T-helper 1 cell (primary cell): ENCODE measurements at regions not wholly inside any gene's neighbourhood (a gene's known extent, or its start where the extent isn't known, plus 50 kb on each side); places are given as distances from the start of the nearest gene placed in this dataset.
"Not testable (repeated sequence)": the region's sequence is repeated elsewhere in the genome, so short reads cannot be mapped to it uniquely, and the experiment has no call there.

ENCODE experiments used
- DNase-seq, 5 donors: peaks; one replicate each; pipeline ENCODE4 v3.0.0-alpha.2; 2012 to 2020

DNA sequence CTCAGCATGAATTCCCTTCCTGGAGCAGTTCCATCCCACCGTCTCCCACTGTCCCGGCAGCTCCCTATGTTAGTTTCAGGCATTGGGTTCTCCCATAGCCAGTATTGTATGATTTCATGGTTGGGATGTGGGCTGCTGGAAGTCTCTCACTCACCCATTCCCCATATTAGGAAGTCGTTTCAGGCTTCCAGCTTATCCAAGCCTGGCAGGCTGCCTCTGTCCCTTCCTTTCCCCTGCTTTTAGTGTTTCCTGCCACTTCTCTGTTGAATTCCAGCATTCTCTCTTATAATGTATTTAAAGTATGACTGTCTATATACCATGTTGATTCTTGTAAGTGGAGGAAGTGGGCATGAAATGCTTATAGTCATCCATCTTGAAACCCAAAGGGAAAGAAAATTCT is 309.7 kb upstream of the RBMS3 start:
- DNase-seq = no peak

DNA sequence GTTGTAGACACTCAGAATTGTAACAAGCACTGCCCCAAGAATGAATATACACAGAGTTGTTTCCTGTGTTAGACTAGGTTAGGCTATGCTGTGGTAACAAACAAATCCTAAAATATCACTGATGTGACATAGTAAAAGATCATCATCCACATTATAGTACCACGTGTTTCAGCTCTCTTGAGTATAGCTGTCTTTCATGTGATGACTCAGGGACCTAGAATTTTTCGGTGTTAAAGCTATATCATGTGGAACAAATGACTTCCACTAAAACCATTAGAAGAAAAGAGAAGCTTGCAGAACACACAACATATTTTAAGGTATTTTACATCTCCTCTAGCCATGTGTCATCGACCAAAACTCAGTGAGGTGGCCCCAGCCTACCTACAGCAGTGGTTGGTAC is 307.9 kb upstream of the RBMS3 start:
- no peak for DNase-seq

DNA sequence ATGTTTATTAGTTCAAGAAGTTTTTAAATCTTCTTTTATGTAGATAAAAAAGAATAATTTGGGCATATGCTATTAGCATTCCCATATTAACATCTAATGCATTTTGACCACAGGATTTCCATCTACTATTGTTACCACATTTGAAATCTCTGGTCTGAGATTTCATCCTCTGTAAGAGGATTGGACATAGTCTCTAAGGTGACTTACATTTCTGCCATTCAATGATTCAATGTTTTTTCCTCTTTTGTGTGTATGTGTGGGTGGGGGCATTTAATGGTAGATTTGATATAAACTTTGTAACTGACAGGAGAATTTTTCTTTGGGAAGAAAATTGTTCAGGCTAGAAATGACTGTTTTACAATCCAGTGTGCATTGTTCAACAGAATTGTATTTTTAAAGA is 307.3 kb upstream of the RBMS3 start:
- no peak for DNase-seq

DNA sequence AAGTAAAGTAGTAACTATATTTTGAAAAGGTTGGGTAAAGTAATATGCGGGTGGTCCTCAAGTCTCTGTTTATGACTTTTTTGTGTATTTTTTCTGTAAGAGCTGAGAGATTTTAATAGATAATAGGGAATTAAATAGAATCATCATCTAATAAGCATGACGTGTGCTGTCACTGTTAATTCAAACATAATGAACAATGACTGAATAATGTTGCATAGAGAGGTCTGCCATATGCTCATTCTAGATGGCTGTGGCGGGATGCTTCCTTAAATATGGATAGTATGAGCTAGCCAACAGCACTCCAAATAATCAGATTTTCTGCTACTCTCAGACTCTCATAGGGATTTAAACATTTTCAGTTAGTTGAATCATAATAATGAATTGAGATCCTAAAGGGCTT is 302.8 kb upstream of the RBMS3 start:
- no peak for DNase-seq

DNA sequence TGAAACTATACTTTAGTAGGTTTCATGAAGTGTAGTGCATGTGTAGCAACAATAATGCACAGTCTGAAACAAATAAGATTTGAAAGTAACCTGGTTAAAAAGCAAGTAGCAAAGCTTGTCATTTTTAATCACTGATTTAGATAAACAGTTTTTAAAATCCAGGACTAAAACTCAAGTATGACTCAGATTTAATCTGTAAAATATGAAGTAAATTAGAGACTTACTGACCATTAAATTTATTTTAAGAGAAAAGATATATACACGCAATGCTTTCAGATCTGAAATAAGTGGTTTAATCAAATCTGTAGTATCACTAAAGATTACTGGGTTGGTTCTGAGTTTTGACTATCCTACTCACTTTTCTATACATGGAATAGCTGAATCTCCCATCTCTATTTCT is 300.7 kb upstream of the RBMS3 start:
- no peak for DNase-seq

DNA sequence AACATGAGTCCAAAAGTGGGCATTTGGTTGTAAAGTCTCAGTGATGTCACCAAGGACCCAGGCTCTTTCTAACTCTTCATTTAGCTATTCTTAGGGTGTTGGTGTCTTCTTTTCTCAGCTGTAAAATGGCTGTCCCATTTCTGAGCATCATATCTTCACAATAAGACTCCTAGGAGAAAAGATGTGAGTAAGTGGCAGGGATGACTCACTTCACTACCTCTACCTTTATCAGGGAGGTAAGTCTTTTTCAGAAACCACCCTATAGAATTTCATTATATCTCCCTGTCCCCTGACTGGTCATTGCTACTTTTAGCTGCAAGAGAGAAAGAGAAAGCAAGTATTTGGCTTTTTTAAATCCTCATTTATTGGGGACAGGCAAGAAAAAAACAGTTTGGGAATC is 300.2 kb upstream of the RBMS3 start:
- no peak for DNase-seq

DNA sequence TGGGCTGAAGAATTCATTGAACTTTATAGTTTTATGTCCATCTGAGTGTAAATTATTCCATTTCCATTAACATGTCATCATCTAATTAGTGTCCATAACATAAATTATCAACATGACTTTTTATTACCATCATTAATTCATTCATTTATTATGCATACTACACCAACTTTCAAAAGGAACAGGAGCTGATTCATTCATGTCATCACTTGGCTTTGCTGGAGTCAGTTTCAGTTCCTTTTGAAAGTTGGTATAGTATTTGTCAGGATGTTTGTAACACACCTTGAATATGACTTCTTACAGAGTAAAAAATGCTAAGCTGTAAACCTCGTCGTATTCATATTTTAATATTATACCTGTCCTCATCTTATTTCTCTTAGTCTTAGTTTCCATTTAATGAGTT is 298.0 kb upstream of the RBMS3 start:
- peak in 1 of 5 donors; percentile 10 for DNase-seq

DNA sequence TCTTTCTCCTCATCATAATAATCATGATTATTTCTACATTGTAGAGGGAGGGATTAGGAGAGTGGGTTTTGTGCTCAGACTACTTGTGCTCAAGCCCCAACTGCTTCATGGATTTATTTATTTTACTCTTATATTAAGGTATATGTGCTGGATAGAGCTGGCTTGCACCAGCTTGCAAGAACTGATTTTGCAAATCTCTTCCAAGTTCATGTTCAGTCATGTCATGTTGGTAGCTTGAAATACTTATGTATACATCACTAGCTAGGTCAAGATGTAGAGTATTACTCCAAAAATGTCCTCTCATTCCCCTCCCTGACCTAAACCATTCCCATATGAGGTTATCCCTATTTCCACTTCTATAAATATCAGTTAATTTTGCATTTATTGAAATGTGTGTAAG is 293.9 kb upstream of the RBMS3 start:
- DNase-seq = no peak

DNA sequence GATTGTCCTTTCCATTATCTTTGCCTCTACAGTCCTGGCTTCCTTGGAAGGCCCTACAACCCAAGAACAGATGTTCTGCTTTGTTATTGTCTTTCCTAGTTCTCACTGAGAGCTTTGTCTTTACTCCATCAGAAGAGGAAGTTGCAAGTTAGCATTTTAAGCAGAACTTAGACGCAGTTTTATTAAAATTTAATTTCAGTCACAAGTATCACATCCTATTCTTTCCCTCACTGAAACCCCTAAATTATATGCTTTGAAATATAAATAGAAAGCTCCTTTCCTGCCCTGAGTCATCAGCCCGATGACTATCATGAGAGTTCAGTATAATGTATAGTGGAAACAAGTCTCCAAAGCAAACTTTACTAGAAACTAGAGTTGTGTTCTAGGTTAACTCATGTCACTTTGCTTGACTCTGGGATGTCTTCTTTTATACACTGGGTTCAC is 291.2 kb upstream of the RBMS3 start:
- peak in 1 of 5 donors; percentile 6 for DNase-seq

DNA sequence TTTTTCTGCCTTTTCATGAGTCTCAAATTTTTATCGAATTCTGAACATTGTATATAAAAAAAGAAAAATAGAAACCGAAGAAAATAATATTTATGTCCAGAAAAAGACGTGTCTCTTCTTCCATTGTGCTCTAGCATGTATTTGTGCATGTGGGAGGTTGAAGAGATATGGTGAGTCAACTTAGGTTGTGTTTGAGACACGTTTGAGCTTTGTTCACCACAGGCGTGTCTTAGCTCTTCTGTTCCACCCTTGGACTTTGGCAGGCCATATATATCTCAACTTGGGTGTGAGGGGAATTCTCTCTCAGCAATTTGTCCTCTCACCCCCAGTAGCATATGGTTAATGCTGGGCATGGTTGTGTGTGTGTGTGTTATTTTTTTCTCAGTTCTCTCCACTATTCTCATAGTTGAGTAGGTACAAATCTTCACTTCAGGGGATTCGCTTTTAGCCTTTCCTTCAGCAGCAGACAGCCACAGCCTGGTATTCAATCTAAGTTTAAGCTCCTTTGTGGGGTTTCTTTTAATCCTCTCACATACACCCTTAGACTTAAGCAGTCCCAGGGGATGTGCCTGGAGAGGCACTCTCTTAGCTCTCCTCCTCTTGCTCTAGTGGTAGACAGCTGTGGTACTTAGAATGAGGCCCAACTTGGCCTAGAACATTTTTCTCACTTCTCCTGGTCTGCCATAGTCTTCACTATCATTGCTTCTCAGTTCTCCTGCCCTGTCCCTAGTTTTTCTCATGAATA is 286.5 kb upstream of the RBMS3 start:
- DNase-seq = no peak

DNA sequence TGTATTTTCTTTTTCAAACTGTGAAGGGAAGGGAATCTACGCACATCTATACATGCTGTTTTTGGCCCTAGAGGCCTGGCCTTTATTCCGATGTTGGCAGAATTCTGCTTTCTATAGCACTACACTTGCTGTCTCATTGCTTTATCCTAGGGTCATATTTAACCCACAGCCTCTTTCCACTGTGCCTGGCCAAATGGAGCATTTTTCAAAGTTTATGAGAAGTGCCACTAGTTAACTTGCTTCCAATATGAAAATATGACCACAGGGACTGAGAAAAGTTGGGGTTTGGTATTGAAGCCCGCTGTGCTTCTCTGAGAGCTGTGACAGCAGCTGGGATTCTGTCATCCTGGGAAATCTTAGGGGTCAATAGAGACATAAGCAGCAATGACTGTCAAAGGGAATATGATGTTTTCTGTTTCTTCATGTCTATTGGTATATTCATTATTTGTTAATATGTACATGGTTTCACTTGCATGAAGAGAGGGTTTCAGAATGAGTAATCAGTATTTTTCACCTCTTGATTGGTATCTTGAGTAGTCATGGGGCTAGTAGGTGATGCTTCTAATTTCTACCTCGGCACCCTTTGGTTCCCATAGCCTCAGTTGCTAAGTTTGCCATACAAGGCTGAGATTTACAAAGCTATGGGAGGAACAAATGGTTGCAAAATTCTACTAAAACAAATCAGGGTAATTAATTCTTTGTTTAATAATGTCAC is 275.8 kb upstream of the RBMS3 start:
- DNase-seq = peak in 1 of 5 donors; percentile 29

DNA sequence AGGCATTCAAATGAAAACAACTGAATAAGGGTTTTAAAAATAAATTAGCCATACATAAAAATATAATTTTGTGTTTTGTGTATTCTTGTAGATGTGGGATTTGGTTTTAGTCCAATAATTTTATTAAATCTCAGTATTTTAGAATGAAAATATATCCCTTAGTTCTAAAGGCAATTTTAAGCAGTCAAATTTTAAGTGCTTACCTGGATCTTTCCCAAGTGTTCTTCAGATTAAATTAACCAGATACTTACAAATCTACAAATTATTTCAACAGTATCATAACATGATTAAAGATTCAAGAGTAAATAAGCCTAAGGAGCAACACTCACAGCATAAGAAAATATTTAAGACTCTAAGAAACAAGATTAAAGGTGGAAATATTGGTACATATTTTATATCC is 275.0 kb upstream of the RBMS3 start:
- DNase-seq = no peak

DNA sequence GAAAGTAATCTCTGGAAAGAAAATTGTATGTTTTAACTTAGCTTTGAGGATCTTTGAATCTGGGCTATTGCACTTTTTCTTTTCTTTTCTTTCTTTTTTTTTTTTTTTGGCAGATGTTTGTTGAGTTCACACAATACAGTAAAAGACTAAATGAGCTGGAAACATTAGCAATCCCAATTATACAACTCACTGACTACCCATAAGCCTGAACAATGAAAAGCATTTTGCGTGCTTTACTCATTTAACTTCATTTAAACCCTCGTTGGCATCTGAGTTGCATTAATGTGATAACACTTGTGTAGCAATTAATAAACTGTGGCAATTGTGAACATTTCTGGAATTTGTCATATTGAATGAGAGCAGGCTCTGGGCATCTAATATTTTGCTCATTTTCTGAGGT is 269.4 kb upstream of the RBMS3 start:
- DNase-seq = no peak

DNA sequence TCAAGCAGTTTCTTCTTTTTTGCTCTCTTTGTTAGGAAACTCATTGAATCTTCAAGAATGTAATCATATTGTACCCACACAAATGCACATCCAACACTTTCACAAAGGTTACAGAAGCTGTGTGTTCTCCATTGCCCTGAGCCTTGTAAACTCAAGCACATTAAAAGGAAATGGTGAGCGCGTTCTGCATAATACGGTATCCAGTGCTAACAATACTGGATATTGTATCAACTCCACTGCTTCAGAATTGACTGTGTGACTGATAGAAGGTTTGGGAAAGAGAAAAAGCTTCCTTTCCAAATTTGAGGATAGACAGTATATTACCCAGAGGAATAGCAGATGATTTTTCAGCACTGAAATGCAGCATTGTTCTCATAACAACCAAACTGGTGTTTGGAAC is 268.9 kb upstream of the RBMS3 start:
- no peak for DNase-seq

DNA sequence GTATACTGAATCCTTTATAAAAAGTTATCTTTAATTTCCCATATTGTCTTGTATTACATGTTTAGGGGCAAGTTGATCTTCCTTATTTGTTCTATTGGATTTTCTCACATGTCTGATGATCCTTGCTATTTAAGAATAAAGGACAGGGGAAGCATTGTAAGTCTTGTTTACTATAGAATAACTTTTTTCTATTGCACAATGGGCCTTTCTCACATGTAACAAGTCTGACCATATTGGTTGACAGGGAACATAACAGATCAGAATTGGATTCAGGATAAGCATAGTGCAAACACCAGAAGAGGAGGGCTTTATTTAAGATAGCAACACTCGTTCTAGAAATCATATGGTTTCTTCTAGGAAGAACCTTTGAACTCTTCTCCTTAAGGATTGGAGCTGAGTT is 257.9 kb upstream of the RBMS3 start:
- DNase-seq = no peak

DNA sequence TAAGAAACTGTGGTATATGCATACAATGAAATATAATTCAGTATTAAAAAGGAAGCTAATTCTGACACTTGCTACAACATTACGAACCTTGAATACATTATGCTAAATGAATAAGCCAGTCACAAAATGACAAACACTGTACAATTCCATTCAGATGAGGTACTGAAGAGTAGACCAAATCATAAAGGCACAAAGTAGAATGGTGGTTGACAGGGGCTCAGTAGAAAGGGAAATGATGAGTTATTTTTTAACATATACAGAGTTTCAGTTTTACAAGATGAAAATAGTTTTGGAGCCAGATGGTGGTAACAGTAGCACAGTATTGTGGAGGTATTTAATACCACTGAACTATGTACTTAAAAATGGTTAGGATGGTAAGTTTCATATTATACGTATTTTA is 254.6 kb upstream of the RBMS3 start:
- peak in 1 of 5 donors; percentile 63 for DNase-seq

DNA sequence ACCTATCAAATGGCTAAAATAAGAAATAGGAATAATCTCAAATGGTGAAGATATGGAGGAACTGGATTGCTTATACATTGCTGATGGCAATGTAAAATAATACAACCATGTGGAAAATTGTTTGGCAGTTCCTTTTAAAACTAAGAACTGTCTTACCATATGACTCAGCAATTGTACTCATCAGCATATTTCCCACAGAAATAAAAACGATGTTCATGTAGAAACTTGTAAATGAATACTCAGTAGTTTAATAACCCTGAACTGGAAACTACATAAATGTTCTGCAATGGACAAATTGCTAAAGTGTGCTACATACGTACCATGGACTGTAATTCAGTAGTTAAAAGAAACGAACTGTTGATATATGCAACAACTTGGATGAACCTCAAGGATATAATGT is 253.9 kb upstream of the RBMS3 start:
- peak in 1 of 5 donors; percentile 25 for DNase-seq

DNA sequence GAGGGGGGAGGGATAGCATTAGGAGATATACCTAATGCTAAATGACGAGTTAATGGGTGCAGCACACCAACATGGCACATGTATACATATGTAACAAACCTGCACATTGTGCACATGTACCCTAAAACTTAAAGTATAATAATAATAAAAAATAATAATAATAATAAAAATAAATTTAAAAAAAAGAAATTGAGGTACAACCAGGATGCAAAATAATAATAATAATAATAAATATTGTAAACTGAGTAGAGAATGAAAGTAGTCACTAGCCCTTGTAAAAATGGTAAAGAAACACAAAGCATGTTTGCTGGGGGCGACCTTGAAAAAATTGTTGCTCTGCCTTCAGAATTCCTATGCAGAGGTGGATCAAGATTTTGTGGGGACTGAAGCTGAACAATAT is 249.7 kb upstream of the RBMS3 start:
- DNase-seq = not testable (repeated sequence)

DNA sequence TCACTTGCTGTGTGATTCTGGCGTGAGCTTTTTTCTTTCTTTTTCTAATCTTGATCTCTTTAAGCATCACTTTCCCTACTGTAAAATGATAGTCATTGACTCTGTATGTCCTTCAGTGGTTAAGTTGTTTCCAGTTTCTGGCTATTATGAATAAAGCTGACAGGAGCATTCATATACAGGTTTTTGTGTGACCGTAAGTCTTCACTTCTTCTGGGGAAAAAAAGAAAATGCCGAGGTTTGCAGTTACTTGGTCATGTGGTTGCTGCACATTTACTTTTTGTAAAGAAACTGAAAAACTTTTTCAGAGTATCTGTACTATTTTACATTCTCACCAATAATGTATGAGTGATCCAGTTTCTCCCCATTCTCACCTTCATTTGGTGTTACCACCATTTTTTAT is 247.4 kb upstream of the RBMS3 start:
- no peak for DNase-seq

DNA sequence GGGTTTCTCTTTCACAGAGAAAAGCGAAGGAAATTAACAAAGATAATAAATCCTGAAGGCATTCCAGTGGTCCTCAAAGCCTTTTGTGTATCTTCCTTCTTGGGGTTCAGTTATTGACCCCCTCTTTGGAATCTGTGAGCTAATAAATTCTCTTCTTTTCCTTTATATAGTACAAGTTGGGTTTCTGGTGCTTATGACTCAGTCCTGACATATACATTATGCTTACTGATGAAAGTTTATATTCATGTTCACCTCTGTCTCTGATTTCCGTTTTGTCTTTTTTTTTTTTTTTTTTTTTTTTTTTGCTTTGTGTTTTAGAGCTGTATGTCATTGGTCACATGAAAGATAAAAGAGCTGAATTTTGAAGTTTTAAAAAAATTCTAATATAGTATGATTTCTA is 230.7 kb upstream of the RBMS3 start:
- DNase-seq = no peak

DNA sequence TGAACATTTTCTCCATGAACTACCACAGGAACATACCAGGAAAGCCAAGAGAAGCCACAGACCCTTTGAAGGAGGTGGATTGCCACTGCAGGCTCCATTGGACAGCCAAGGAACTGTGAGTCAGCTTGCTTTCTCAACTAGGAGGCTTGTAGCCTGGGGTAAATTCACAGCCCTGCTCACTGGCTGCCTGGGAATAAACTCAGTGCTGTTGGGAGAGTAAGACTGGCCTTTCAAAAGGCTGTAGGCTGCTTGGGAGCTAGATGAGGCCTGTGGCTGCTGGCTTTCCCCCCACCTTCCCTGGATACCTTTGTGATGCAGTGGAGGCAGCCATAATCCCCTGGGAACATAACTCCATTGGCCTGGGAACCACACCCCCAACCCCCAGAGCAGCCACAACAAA is 223.5 kb upstream of the RBMS3 start:
- no peak for DNase-seq

DNA sequence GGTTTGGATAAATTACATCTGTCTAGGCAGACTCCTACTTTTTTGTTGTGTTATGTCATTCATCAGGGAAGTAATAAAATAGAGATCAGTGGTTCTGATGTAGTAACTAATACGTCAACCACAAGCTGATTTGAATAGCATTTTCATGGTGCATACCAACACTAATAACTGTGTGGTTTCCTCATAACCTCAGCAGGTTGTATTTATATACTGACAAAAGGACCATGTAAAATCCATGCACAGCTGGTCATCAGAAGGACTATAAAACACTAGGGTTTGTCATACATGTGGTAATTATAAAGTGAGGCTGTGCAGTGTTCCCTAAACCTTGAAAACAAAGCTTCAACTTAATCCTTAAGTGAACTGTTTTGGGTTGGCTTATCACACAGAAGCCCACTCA is 216.8 kb upstream of the RBMS3 start:
- no peak for DNase-seq

DNA sequence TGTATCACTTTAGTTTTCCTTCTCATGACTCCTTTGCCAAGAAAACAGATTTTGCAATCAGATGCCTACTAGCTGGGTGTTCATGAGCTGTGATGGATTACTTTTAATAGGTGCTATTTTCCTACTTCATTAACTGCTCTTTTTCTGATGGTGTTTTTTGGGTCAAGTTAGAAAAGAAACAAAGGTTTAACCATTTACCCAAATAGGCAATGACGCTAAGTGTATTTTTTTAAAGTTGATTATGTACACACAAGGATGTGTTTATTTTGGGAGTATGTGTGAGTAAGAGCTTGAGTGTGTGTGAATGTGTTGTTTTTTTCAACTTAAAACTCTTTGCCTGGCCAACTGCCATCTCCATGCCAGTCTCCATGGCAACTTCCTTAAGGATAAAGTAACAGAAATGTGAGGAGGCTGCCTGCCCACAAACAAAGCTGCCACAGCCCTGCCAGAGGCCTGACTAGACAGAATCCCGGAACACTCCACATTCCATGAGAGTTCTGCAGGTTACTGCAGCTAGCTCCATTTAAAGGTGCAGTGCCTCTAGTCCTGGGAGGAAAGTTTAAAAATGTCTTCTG is 215.6 kb upstream of the RBMS3 start:
- no peak for DNase-seq

DNA sequence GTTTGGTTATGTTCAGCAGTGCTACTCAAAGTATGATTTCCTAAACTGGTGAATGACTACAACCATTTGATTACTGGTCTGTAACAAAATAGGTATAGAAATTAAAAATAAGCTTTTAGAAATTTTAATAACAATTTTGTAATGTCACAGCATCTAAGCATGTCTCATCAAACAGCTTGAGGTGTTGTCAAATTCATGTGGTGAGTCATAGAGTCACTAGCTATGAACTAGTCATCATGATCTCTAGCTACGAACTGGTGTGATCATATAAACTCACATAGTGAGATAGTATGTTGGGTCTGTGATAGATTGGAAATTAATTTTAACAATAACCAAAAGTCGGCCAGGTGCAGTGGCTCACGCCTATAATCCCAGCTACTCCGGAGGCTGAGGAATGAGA is 213.9 kb upstream of the RBMS3 start:
- DNase-seq = no peak
